OCI-LY7 (cell line): ENCODE measurements at regions not wholly inside any gene's neighbourhood (a gene's known extent, or its start where the extent isn't known, plus 50 kb on each side); places are given as distances from the start of the nearest gene placed in this dataset.

Source experiments
- BruUV-seq: library from RNA; stranded (reverse); fragments of 400-500 nt; replicated peaks from 2 replicates; lab custom pipeline; 2021; lab: Mats Ljungman, UMichigan
- CTCF ChIA-PET: fragments of 300-600 bp; sonication (Branson Sonifier 250); formaldehyde crosslinking; loops from one replicate; lab custom pipeline; 2022; ENCODE audit warnings: antibody characterized with exemption; ENCODE audit not compliant: unreplicated experiment; lab: Charles Lee
- POLR2A ChIA-PET: fragments of 300-600 bp; sonication (Branson Sonifier 250); formaldehyde crosslinking; loops from one replicate; lab custom pipeline; 2022; ENCODE audit warnings: antibody characterized with exemption; lab: Charles Lee
- DNase-seq: peaks from one replicate; pipeline ENCODE4 v3.0.0-alpha.2; 2015; ENCODE audit warnings: low spot score
- H2AFZ ChIP-seq: fragments of 200-600 bp; sonication (generic), shearing (Covaris generic); 2 replicates; pipeline ENCODE4 v1.6.1; 2014; ENCODE audit warnings: mild to moderate bottlenecking, antibody characterized with exemption, low read length, moderate library complexity
- H3K27ac ChIP-seq: fragments of 200-600 bp; sonication (generic); 2 replicates; pipeline ENCODE4 v1.5.1; 2014; ENCODE audit warnings: mixed run types, low read depth, mild to moderate bottlenecking, moderate library complexity, low read length, inconsistent platforms; ENCODE audit not compliant: poor library complexity, severe bottlenecking
- H3K36me3 ChIP-seq: fragments of 200-600 bp; sonication (generic); 2 replicates; pipeline ENCODE4 v1.6.1; 2014; ENCODE audit warnings: mild to moderate bottlenecking, antibody characterized with exemption, low read length, moderate library complexity, mixed read lengths; ENCODE audit not compliant: insufficient read depth
- H3K4me1 ChIP-seq: fragments of 200-600 bp; sonication (generic); 2 replicates; pipeline ENCODE4 v1.5.1; 2014; ENCODE audit warnings: mild to moderate bottlenecking, low read length; ENCODE audit not compliant: insufficient read depth, poor library complexity, severe bottlenecking
- H3K4me2 ChIP-seq: fragments of 200-600 bp; sonication (generic); 2 replicates; pipeline ENCODE4 v1.6.1; 2014; ENCODE audit warnings: mild to moderate bottlenecking, low read length
- H3K4me3 ChIP-seq: fragments of 200-600 bp; sonication (generic); 2 replicates; pipeline ENCODE4 v1.5.1; 2014; ENCODE audit warnings: mild to moderate bottlenecking, low read depth, low read length; ENCODE audit not compliant: poor library complexity, severe bottlenecking
- H3K79me2 ChIP-seq: fragments of 200-600 bp; sonication (generic); 2 replicates; pipeline ENCODE4 v1.6.1; 2016; ENCODE audit warnings: low read depth, mild to moderate bottlenecking, low read length, moderate library complexity, mixed read lengths; ENCODE audit not compliant: insufficient read depth
- H3K9me2 ChIP-seq: fragments of 200-600 bp; sonication (generic); 2 replicates; pipeline ENCODE4 v1.6.1; 2016; ENCODE audit warnings: mild to moderate bottlenecking, low read length, mixed read lengths; ENCODE audit not compliant: insufficient read depth
- H3K9me3 ChIP-seq: fragments of 200-600 bp; sonication (generic); 2 replicates; pipeline ENCODE4 v1.6.1; 2014; ENCODE audit warnings: mild to moderate bottlenecking, mixed run types, low read length, mixed read lengths
- H4K20me1 ChIP-seq: fragments of 200-600 bp; sonication (generic); 2 replicates; pipeline ENCODE4 v1.6.1; 2014; ENCODE audit warnings: mild to moderate bottlenecking, antibody characterized with exemption, low read length, moderate library complexity, mixed read lengths; ENCODE audit not compliant: insufficient read depth
- EZH2phosphoT487 ChIP-seq: fragments of 200-600 bp; sonication (generic); IDR thresholded peaks from 2 replicates; pipeline ENCODE4 v1.6.1; 2018; ENCODE audit warnings: low read depth, borderline replicate concordance, mild to moderate bottlenecking, mixed run types, antibody characterized with exemption, low read length, moderate library complexity, mixed read lengths
- intact Hi-C: fragments of 100-400 bp; cut with micrococcal nuclease; formaldehyde crosslinking; loops from one replicate; pipeline ENCODE4 v1.10.0; 2022; ENCODE audit not compliant: unreplicated experiment
- TF ChIP-seq, protein P1 (sequence below): fragments of 200-600 bp; sonication (generic); conservative IDR thresholded peaks from 2 replicates; pipeline ENCODE4 v1.5.1; 2014; ENCODE audit warnings: mild to moderate bottlenecking, antibody characterized with exemption, low read length, moderate library complexity, mixed read lengths

DNA sequence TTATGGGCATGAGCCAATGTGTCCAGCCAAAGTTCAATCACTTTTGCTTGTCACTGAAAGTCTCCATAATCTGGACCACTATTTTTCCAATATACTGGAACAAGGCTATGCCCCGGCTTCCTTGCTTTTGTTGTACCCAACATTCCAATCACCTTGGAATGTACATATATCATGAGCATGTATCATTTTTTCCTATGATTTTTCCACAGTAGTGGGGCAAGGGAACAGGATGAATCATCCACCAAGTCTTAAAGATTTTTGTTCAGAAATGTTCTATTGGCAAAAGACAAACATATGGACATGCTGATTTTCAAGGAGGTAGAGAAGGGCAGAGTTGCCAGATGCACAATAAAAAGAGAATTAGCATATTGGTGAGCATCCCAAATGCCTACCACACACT, 548.1 kb upstream of the INTU start:
- intact Hi-C loops = no loop called here
- no TSS peak for BruUV-seq

DNA sequence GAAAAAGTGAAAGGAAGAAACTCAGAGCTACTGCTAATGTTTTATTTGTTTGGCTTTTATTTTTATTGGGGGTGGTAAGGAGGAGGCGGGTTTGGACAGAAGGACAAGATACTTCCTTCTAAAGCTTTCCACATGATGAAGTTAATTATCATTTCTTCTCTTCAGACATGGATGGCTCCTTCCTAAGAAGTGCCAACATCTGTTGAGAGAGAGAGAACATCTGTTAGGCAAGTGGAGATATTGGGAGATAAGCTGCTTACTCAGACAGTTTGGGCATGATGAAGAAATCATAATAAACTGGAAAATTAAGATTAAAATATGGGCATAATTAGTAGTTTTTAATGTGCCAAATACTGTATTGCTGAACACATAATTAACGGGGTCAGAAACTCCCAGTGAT, 535.7 kb upstream of the INTU start:
- Histone ChIP-seq H3K9me2 (no peaks in the 10 kb centered on the region), H3K4me1 (no peaks in the 10 kb centered on the region), H3K79me2 (no peaks in the 10 kb centered on the region), H3K36me3 (no peaks in the 10 kb centered on the region), H3K27ac (no peak overlapping the region), H2AFZ (no peak overlapping the region), H3K9me3 (no peaks in the 10 kb centered on the region), H4K20me1 (no peaks in the 10 kb centered on the region), H3K4me2 (no peak overlapping the region), H3K4me3 (no peak overlapping the region)
- POLR2A ChIA-PET = no interaction called here
- intact Hi-C loops = no loop called here
- BruUV-seq = no TSS peak
- no peak for DNase-seq
- CTCF ChIA-PET = no interaction called here
- TF ChIP-seq, protein P1, sequence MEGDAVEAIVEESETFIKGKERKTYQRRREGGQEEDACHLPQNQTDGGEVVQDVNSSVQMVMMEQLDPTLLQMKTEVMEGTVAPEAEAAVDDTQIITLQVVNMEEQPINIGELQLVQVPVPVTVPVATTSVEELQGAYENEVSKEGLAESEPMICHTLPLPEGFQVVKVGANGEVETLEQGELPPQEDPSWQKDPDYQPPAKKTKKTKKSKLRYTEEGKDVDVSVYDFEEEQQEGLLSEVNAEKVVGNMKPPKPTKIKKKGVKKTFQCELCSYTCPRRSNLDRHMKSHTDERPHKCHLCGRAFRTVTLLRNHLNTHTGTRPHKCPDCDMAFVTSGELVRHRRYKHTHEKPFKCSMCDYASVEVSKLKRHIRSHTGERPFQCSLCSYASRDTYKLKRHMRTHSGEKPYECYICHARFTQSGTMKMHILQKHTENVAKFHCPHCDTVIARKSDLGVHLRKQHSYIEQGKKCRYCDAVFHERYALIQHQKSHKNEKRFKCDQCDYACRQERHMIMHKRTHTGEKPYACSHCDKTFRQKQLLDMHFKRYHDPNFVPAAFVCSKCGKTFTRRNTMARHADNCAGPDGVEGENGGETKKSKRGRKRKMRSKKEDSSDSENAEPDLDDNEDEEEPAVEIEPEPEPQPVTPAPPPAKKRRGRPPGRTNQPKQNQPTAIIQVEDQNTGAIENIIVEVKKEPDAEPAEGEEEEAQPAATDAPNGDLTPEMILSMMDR = no peak
- TF ChIP-seq EZH2phosphoT487 = no peak

More for the DNA sequence above, 548.1 kb upstream of the INTU start:
- H3K36me3 ChIP-seq = no peaks in the 10 kb centered on the region
- H3K79me2 ChIP-seq = no peaks in the 10 kb centered on the region
- DNase-seq = no peak
- no peaks in the 10 kb centered on the region for H3K9me3 ChIP-seq
- H3K4me3 ChIP-seq = no peak overlapping the region
- no peak overlapping the region for H3K27ac ChIP-seq
- POLR2A ChIA-PET = no interaction called here
- H3K4me2 ChIP-seq = no peak overlapping the region
- no peak overlapping the region for H2AFZ ChIP-seq
- CTCF ChIA-PET = no interaction called here
- no peaks in the 10 kb centered on the region for H4K20me1 ChIP-seq
- TF ChIP-seq, protein P1 = no peak
- TF ChIP-seq EZH2phosphoT487 = no peak
- no peaks in the 10 kb centered on the region for H3K4me1 ChIP-seq
- H3K9me2 ChIP-seq = no peaks in the 10 kb centered on the region

- H3K36me3 ChIP-seq = no peaks in the 10 kb centered on the region
- POLR2A ChIA-PET = interaction anchor here (1.1 to 1.7 kb wide), 3 partner anchors 12 to 50 kb away, joined by 3 to 5 read pairs (median 3); no protein-coding TSS in a partner anchor
- H3K27ac ChIP-seq = no peak overlapping the region
- BruUV-seq = no TSS peak
- CTCF ChIA-PET = no interaction called here
- H2AFZ ChIP-seq = no peak overlapping the region
- no peaks in the 10 kb centered on the region for H3K79me2 ChIP-seq
- H3K9me2 ChIP-seq = no peaks in the 10 kb centered on the region
- H3K4me1 ChIP-seq = no peaks in the 10 kb centered on the region
- no peak overlapping the region for H3K4me3 ChIP-seq
- no peaks in the 10 kb centered on the region for H3K9me3 ChIP-seq
- no peak for TF ChIP-seq EZH2phosphoT487
- TF ChIP-seq, protein P1 = no peak
- DNase-seq = no peak
- intact Hi-C loops = no loop called here
- H4K20me1 ChIP-seq = no peaks in the 10 kb centered on the region
- H3K4me2 ChIP-seq = no peak overlapping the region
Observed at GRCh38 chr4:127102361-127102760, 530.4 kb upstream of the INTU start.
